SU-DHL-6 (cell line): ENCODE measurements at regions not wholly inside any gene's neighbourhood (a gene's known extent, or its start where the extent isn't known, plus 50 kb on each side); places are given as distances from the start of the nearest gene placed in this dataset.

ENCODE experiments used
- H2AFZ ChIP-seq: fragments of 200-600 bp; sonication (generic); 2 replicates; pipeline ENCODE4 v1.6.1; 2014; ENCODE audit warnings: low read depth, mild to moderate bottlenecking, moderate library complexity, mixed read lengths, antibody characterized with exemption, low read length; ENCODE audit not compliant: severe bottlenecking
- H3F3A ChIP-seq: fragments of 200-600 bp; shearing (Covaris generic); 2 replicates; pipeline ENCODE4 v1.6.0; 2016; ENCODE audit warnings: antibody characterized with exemption, mild to moderate bottlenecking; ENCODE audit not compliant: insufficient read depth
- H3K27ac ChIP-seq: fragments of 200-600 bp; sonication (generic); 2 replicates; pipeline ENCODE4 v1.5.1; 2016; ENCODE audit warnings: low read depth, mild to moderate bottlenecking, low read length, moderate library complexity, mixed read lengths
- H3K27me3 ChIP-seq: fragments of 200-600 bp; sonication (generic), shearing (Covaris generic); 2 replicates; pipeline ENCODE4 v1.6.0; 2014; ENCODE audit warnings: mild to moderate bottlenecking, low read length
- H3K36me3 ChIP-seq: fragments of 200-600 bp; sonication (generic); 2 replicates; pipeline ENCODE4 v1.6.1; 2014; ENCODE audit warnings: mild to moderate bottlenecking, low read length, mixed read lengths
- H3K4me2 ChIP-seq: fragments of 300-600, 200-600 bp; shearing (Covaris generic), sonication (generic); 2 replicates; pipeline ENCODE4 v1.6.0; 2014; ENCODE audit warnings: low read length, low read depth, mild to moderate bottlenecking; ENCODE audit not compliant: poor library complexity, severe bottlenecking
- H3K4me3 ChIP-seq: fragments of 200-600 bp; sonication (generic); 2 replicates; pipeline ENCODE4 v1.5.1; 2014; ENCODE audit warnings: antibody characterized with exemption, low read length, mild to moderate bottlenecking, mixed read lengths; ENCODE audit not compliant: insufficient read depth, poor library complexity, severe bottlenecking
- H3K79me2 ChIP-seq: fragments of 200-600 bp; sonication (generic); 2 replicates; pipeline ENCODE4 v1.6.1; 2014; ENCODE audit warnings: mild to moderate bottlenecking, low read length, moderate library complexity; ENCODE audit not compliant: insufficient read depth
- H3K9ac ChIP-seq: fragments of 200-600 bp; sonication (generic); 2 replicates; pipeline ENCODE4 v1.7.0; 2014; ENCODE audit warnings: mild to moderate bottlenecking, low read length
- H3K9me2 ChIP-seq: fragments of 200-600 bp; sonication (generic); replicated peaks from 2 replicates; pipeline ENCODE4 v1.6.1; 2014; ENCODE audit warnings: low read length; ENCODE audit not compliant: insufficient read depth
- H3K9me3 ChIP-seq: fragments of 200-600 bp; sonication (generic); 2 replicates; pipeline ENCODE4 v1.6.1; 2014; ENCODE audit warnings: low read length, mixed read lengths; ENCODE audit not compliant: insufficient read depth
- H4K20me1 ChIP-seq: fragments of 200-600 bp; sonication (generic); 2 replicates; pipeline ENCODE4 v1.6.1; 2014; ENCODE audit warnings: low read depth, mild to moderate bottlenecking, antibody characterized with exemption, low read length, moderate library complexity, mixed read lengths
- EZH2phosphoT487 ChIP-seq: fragments of 200-600 bp; sonication (generic), shearing (Covaris generic); conservative IDR thresholded peaks from 2 replicates; pipeline ENCODE4 v1.6.1; 2018; ENCODE audit warnings: mild to moderate bottlenecking, antibody characterized with exemption, low read length, moderate library complexity, mixed read lengths
- TF ChIP-seq, protein P1 (sequence below): fragments of 200-600 bp; sonication (generic); IDR thresholded peaks from one replicate; pipeline ENCODE4 v1.5.1; 2017; ENCODE audit warnings: antibody characterized with exemption, mild to moderate bottlenecking, low read length, moderate library complexity; ENCODE audit not compliant: insufficient read depth, poor library complexity, severe bottlenecking

- no peaks in the 10 kb centered on the region for H3K9me3 ChIP-seq
- H3K79me2 ChIP-seq, result no peaks in the 10 kb centered on the region
- no peaks in the 10 kb centered on the region for H4K20me1 ChIP-seq
- H3F3A ChIP-seq, result no peaks in the 10 kb centered on the region
- H3K9me2 ChIP-seq, result no peaks in the 10 kb centered on the region
- H3K9ac ChIP-seq, result no peak overlapping the region
- H3K36me3 ChIP-seq, result no peaks in the 10 kb centered on the region
- no peak overlapping the region for H3K4me2 ChIP-seq
- no peak overlapping the region for H3K27ac ChIP-seq
- no peak for TF ChIP-seq EZH2phosphoT487
- TF ChIP-seq, protein P1, sequence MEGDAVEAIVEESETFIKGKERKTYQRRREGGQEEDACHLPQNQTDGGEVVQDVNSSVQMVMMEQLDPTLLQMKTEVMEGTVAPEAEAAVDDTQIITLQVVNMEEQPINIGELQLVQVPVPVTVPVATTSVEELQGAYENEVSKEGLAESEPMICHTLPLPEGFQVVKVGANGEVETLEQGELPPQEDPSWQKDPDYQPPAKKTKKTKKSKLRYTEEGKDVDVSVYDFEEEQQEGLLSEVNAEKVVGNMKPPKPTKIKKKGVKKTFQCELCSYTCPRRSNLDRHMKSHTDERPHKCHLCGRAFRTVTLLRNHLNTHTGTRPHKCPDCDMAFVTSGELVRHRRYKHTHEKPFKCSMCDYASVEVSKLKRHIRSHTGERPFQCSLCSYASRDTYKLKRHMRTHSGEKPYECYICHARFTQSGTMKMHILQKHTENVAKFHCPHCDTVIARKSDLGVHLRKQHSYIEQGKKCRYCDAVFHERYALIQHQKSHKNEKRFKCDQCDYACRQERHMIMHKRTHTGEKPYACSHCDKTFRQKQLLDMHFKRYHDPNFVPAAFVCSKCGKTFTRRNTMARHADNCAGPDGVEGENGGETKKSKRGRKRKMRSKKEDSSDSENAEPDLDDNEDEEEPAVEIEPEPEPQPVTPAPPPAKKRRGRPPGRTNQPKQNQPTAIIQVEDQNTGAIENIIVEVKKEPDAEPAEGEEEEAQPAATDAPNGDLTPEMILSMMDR, result no peak
- no peak overlapping the region for H2AFZ ChIP-seq
- no peak overlapping the region for H3K4me3 ChIP-seq
- no peaks in the 10 kb centered on the region for H3K27me3 ChIP-seq
These were observed 165.8 kb upstream of the B3GAT1 start for GRCh38 chr11:134577751-134578395.

DNA sequence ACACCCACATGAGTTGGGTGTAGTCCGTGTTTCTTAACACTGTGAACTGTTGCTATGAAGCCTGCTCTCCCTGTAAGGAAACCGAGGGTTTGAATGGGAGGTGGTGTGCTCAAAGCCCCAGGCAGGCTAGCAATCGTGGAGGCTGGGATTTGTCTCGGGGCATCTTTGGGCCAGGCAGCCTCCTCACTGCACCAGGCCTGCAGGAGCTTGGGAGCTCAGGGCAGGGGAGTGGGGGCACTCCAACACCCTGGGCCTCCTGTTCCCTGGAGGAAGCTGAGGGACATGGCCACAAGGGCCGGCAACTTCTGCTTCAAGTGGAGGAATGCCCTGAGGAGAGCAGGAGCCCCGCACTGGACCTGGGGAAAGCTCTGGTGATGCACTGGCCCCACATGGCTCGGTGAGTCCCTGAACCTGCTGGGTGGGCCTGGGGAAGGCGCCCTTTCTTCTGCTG lies 164.7 kb upstream of the B3GAT1 start:
- Histone ChIP-seq H3K27me3 (no peaks in the 10 kb centered on the region), H3F3A (no peaks in the 10 kb centered on the region), H3K27ac (no peak overlapping the region), H4K20me1 (no peaks in the 10 kb centered on the region), H3K9me3 (no peaks in the 10 kb centered on the region), H3K9ac (no peak overlapping the region), H3K36me3 (no peaks in the 10 kb centered on the region), H3K4me2 (no peak overlapping the region), H3K79me2 (no peaks in the 10 kb centered on the region), H3K9me2 (no peaks in the 10 kb centered on the region), H3K4me3 (no peak overlapping the region), H2AFZ (no peak overlapping the region)
- TF ChIP-seq EZH2phosphoT487, result no peak
- TF ChIP-seq, protein P1, result no peak

DNA sequence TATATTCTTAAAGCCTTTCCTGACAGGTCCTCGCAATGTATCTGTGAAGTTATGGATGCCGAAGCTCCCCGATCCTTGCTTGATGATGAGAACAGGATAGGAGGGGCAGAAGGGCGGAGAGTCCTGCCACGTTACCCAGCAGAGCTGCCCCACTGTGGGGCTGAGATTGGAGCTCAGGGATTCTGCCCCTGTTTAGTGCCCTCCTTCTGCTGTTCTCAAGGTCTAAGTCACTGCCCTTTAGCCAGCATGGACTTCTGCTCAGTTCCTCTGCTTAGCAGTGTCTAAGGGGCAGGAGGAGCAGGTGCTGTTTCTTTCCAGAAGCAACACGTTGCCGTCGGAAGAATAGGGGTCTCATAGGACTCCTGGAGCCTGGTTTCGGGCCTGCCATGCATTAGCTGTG lies 164.2 kb upstream of the B3GAT1 start:
- Histone ChIP-seq H4K20me1 (no peaks in the 10 kb centered on the region), H3F3A (no peaks in the 10 kb centered on the region), H3K4me2 (no peak overlapping the region), H3K79me2 (no peaks in the 10 kb centered on the region), H3K36me3 (no peaks in the 10 kb centered on the region), H3K9ac (no peak overlapping the region), H3K4me3 (no peak overlapping the region), H3K27me3 (no peaks in the 10 kb centered on the region), H2AFZ (no peak overlapping the region), H3K9me2 (no peaks in the 10 kb centered on the region), H3K27ac (no peak overlapping the region), H3K9me3 (no peaks in the 10 kb centered on the region)
- no peak for TF ChIP-seq EZH2phosphoT487
- TF ChIP-seq, protein P1, result no peak
